Endothelial cell of umbilical vein (primary cell): ENCODE measurements at regions not wholly inside any gene's neighbourhood (a gene's known extent, or its start where the extent isn't known, plus 50 kb on each side); places are given as distances from the start of the nearest gene placed in this dataset.

Source experiments
- CTCF ChIP-seq, 2 donors: IDR thresholded peaks; 1 replicate in 1 of 2; 2 replicates in 1 of 2; pipeline ENCODE4 v1.5.1; 2011; ENCODE audit warnings: low read length in 2 of 2, mild to moderate bottlenecking in 2 of 2, moderate library complexity in 2 of 2, control low read depth in 1 of 2, inconsistent platforms in 1 of 2, low read depth in 1 of 2; ENCODE audit not compliant: insufficient read depth in 1 of 2; ENCODE audit errors: extremely low read depth in 1 of 2
- EZH2 ChIP-seq: IDR thresholded peaks from 2 replicates; pipeline ENCODE4 v1.6.1; 2012; ENCODE audit warnings: borderline replicate concordance, low read depth, mild to moderate bottlenecking, moderate library complexity, low read length, inconsistent platforms; ENCODE audit not compliant: severe bottlenecking
- FOS ChIP-seq: IDR thresholded peaks from 2 replicates; pipeline ENCODE4 v1.6.1; 2011; ENCODE audit warnings: mild to moderate bottlenecking, low read length, moderate library complexity, borderline replicate concordance; ENCODE audit not compliant: insufficient read depth
- GATA2 ChIP-seq: IDR thresholded peaks from 2 replicates; pipeline ENCODE4 v1.7.0; 2011; ENCODE audit warnings: low read depth, mild to moderate bottlenecking, moderate library complexity, mixed read lengths, low read length; ENCODE audit not compliant: insufficient read length, insufficient read depth
- JUN ChIP-seq: IDR thresholded peaks from 2 replicates; pipeline ENCODE4 v1.6.1; 2011; ENCODE audit warnings: borderline replicate concordance, low read depth; ENCODE audit not compliant: insufficient read length, insufficient read depth
- MAX ChIP-seq: IDR thresholded peaks from 2 replicates; pipeline ENCODE4 v1.6.1; 2011; ENCODE audit not compliant: insufficient read depth, insufficient read length
- POLR2A ChIP-seq: IDR thresholded peaks from 2 replicates; pipeline ENCODE4 v1.6.1; 2012; ENCODE audit warnings: low read depth, mild to moderate bottlenecking, control low read depth, low read length
- POLR2AphosphoS5 ChIP-seq: IDR thresholded peaks from 2 replicates; pipeline ENCODE4 v1.6.1; 2012; ENCODE audit warnings: low read depth, mild to moderate bottlenecking, control low read depth, low read length, moderate library complexity; ENCODE audit not compliant: insufficient read depth

- TF ChIP-seq EZH2, result no peak
- no peak for TF ChIP-seq POLR2A
- no peak for TF ChIP-seq CTCF (IDR thresholded peaks at IDR 0.05; ENCODE audit: extremely low read depth in 1 of 2, insufficient read depth in 1 of 2, low read depth in 1 of 2, low read length in 2 of 2)
- TF ChIP-seq POLR2AphosphoS5, result no peak
- no peak for TF ChIP-seq FOS
- no peak for TF ChIP-seq JUN
- TF ChIP-seq MAX, result no peak
- TF ChIP-seq GATA2, result no peak
Observed at GRCh38 chr22:22391543-22391942, 117.0 kb downstream of the ZNF280B start.
